Uterus (tissue), 2 donors: ENCODE measurements at regions not wholly inside any gene's neighbourhood (a gene's known extent, or its start where the extent isn't known, plus 50 kb on each side); places are given as distances from the start of the nearest gene placed in this dataset.
"Not testable (repeated sequence)": the region's sequence is repeated elsewhere in the genome, so short reads cannot be mapped to it uniquely, and the experiment has no call there.

ENCODE experiments used
- POLR2A ChIP-seq, 2 donors: fragments of 450-650 bp; IDR thresholded peaks; one replicate each; pipeline ENCODE4 v1.6.1; 2016; ENCODE audit warnings: antibody characterized with exemption in 2 of 2, mild to moderate bottlenecking in 1 of 2, moderate library complexity in 1 of 2
- TF ChIP-seq, protein P1 (sequence below), 4 experiments: fragments of 200-600 bp in 2 of 4; fragments of 450-650 bp in 2 of 4; sonication (generic) in 2 of 4; IDR thresholded peaks; one replicate each; pipeline ENCODE4 v1.5.1; 2016 to 2019; ENCODE audit warnings: antibody characterized with exemption in 4 of 4, mild to moderate bottlenecking in 2 of 4, moderate library complexity in 1 of 4

DNA sequence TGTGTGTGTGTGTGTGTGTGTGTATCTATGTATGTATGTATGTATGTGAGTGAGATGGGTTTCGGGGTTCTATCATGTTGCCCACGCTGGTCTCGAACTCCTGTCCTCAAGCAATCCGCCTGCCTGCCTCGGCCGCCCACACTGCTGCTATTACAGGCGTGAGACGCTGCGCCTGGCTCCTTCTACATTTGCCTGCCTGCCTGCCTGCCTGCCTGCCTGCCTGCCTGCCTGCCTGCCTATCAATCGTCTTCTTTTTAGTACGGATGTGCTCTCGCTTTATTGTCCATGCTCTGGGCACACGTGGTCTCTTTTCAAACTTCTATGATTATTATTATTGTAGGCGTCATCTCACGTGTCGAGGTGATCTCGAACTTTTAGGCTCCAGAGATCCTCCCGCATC, 2071.6 kb upstream of the TPTE start:
- TF ChIP-seq, protein P1, sequence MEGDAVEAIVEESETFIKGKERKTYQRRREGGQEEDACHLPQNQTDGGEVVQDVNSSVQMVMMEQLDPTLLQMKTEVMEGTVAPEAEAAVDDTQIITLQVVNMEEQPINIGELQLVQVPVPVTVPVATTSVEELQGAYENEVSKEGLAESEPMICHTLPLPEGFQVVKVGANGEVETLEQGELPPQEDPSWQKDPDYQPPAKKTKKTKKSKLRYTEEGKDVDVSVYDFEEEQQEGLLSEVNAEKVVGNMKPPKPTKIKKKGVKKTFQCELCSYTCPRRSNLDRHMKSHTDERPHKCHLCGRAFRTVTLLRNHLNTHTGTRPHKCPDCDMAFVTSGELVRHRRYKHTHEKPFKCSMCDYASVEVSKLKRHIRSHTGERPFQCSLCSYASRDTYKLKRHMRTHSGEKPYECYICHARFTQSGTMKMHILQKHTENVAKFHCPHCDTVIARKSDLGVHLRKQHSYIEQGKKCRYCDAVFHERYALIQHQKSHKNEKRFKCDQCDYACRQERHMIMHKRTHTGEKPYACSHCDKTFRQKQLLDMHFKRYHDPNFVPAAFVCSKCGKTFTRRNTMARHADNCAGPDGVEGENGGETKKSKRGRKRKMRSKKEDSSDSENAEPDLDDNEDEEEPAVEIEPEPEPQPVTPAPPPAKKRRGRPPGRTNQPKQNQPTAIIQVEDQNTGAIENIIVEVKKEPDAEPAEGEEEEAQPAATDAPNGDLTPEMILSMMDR (IDR thresholded peaks at IDR 0.05), result not testable (repeated sequence)
- TF ChIP-seq POLR2A (IDR thresholded peaks at IDR 0.05), result not testable (repeated sequence)
